ENCODE measurements at regions not wholly inside any gene's neighbourhood (a gene's known extent, or its start where the extent isn't known, plus 50 kb on each side); places are given as distances from the start of the nearest gene placed in this dataset.

DNA sequence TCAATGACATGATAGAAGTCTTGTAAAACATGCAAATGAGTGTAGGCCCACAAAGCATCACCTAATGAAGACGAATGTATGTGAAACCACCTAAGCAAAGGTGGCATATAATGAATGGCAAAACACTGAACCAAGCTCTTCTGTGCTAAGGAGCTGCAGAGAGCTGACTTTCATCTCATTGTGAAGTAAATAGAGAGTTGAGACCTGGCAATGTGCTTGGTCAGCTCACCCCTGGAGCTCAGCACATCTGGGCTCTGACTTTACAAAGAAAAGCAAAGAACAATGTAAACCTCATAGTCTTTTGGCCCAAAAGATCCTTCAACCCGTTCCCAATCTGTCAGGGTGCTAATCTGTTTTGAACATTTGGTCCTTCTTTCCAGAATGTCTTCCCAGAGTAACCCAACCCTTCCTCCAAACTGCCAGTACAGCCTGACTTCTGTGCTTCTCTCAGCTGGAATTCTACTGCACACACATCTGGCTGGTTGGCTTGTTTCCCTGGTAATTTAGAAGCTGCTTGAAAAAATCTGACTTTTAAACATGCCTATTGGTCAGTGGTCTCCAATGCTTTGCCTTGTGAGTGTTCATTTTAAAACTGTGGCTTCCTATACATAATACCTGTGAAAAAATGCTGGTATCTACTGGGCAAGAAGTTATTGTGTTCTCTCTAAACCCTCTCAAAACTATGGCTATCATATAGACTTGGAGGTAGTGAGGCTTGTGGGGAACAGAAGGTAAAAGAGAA lies 101.7 kb downstream of the CD200R1L start:
- no peak overlapping the region for H3K4me3 ChIP-seq
- H3K27me3 ChIP-seq (ENCODE audit: low read depth) = no peaks in the 10 kb centered on the region
- in situ Hi-C loops (cut with MboI; ENCODE audit: low sequenced_read_pairs) = no loop called here
- no peaks in the 10 kb centered on the region for H3K36me3 ChIP-seq (replicated peaks)
- H3K4me1 ChIP-seq = no peaks in the 10 kb centered on the region
- H3K9me3 ChIP-seq = no peaks in the 10 kb centered on the region
- DNase-seq (ENCODE audit: low spot score in 2 of 2) = no peak

DNA sequence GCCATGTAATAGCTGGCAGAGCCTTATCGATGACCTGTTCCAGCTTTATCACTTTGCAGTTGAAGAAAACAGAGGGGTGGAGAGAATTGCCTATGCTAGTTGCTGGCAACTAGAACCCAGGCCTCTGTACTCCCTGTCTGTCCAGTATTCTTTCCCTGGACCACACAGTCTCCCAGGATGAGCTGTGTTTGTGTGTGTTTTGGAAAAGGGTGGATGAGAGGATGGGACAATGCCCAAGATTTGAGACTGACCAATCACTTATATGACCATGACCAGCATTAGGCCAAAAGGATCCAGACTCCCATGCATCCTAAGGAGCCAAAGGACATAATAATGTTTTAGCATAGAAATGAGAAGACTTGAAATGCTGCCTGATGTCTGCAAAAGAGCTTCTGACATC lies 102.6 kb downstream of the CD200R1L start:
- H3K4me1 ChIP-seq = no peaks in the 10 kb centered on the region
- no peaks in the 10 kb centered on the region for H3K9me3 ChIP-seq
- no peak for DNase-seq (ENCODE audit: low spot score in 2 of 2)
- no peak overlapping the region for H3K4me3 ChIP-seq
- H3K27me3 ChIP-seq (ENCODE audit: low read depth) = no peaks in the 10 kb centered on the region
- in situ Hi-C loops (cut with MboI; ENCODE audit: low sequenced_read_pairs) = no loop called here
- H3K36me3 ChIP-seq (replicated peaks) = no peaks in the 10 kb centered on the region

DNA sequence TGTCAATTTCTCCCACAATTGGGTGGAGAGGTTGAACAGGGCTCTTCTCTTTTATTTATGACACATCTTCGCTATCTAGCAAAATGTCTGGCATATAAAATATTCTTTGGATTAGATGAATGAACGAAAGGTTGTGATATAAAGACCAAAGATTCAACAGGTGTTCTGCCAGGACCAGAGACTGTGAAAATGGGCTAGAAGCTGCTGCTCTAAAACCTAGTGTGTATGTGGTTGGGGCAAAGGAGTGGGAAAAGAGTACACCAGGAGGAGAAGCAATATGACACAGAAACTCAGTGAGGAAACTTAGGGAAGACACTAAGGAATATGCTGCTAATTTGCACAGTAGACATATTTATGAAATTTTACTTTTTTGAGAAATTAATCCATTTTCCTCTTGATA lies 102.0 kb upstream of the CCDC80 start:
- Histone ChIP-seq H3K4me3 (no peak overlapping the region), H3K36me3 (replicated peaks) (no peaks in the 10 kb centered on the region), H3K9me3 (no peaks in the 10 kb centered on the region), H3K4me1 (no peaks in the 10 kb centered on the region), H3K27me3 (ENCODE audit: low read depth) (no peaks in the 10 kb centered on the region)
- in situ Hi-C loops (cut with MboI; ENCODE audit: low sequenced_read_pairs) = no loop called here
- no peak for DNase-seq (ENCODE audit: low spot score in 2 of 2)

DNA sequence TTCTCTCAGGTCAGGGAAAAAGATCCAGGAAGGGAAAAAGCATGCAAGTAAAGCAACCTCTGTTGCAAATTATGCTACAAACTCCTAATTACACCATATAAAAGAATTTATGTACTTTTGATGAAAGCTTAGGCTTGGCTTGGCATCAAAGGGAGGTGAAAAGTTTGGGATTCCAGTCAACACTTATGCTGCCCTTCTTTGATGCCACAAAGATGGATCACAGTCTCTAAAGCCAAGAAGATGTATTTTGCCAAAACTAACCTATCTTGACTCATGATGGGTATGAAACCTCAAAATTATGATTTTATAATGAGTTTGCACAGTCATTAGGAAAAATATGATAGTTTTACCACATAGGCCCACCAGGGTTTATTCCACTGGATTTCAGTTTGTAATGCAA lies 101.0 kb upstream of the CCDC80 start:
- in situ Hi-C loops (cut with MboI; ENCODE audit: low sequenced_read_pairs) = no loop called here
- Histone ChIP-seq H3K27me3 (ENCODE audit: low read depth) (no peaks in the 10 kb centered on the region), H3K36me3 (replicated peaks) (no peaks in the 10 kb centered on the region), H3K4me1 (no peaks in the 10 kb centered on the region), H3K9me3 (no peaks in the 10 kb centered on the region), H3K4me3 (no peak overlapping the region)
- no peak for DNase-seq (ENCODE audit: low spot score in 2 of 2)

DNA sequence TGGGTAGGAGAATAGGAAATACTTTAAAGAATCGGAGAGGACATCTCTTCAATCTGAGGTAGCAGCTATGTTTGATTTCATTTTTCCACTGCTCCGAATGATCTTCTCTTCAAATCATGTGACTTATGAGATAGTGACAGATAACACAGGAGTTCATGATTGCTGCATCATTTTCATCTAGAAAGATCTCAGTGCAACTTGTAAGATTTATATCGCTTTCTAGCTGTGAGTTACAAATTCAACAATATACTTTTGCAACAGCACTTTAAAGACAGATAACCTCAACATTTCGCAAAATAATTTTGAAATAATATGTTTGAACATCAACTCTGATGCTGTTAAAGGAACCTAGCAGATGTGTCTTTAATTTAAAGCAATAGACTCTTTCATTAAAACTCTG lies 99.9 kb upstream of the CCDC80 start:
- H3K36me3 ChIP-seq (replicated peaks) = no peaks in the 10 kb centered on the region
- no peaks in the 10 kb centered on the region; the same call in 1 of the 2 replicates for H3K4me1 ChIP-seq
- no peak for DNase-seq (ENCODE audit: low spot score in 2 of 2)
- H3K9me3 ChIP-seq = no peaks in the 10 kb centered on the region
- in situ Hi-C loops (cut with MboI; ENCODE audit: low sequenced_read_pairs) = no loop called here
- H3K4me3 ChIP-seq = no peak overlapping the region
- H3K27me3 ChIP-seq (ENCODE audit: low read depth) = no peaks in the 10 kb centered on the region

DNA sequence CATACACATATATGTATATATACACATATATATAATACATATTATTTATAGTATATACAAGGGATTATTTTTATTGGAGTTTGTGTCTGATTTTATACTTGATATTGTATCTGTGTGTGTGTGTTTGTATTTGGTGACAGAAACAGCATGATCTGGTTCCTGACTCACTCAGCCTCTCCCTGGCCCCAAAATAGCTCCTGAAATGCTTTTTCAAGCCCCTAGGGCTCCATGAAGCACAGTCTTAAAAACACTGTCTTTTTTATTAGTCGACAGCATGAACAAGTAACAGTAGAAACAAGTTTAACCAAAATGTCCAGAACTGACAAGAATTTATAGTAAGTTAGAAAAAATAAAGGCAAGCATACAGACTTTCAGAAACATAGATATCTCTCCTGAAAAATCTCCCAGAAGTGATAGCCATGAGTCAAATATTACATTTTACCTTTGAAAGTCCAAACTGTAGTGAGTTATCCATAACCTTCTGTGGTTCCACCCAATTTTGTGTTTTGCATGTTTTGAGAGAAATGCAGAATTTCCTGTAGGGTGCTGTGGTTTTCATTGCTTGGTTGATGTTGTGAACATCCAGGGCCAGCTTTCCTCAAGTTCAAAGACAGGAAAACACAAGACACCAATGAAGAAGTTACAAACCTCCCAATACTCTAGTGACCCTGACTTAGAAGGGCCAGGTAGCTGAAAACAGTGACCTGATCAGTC lies 98.5 kb upstream of the CCDC80 start:
- Histone ChIP-seq H3K4me1 (no peaks in the 10 kb centered on the region; the same call in 1 of the 2 replicates), H3K4me3 (no peak overlapping the region), H3K27me3 (ENCODE audit: low read depth) (no peaks in the 10 kb centered on the region), H3K9me3 (no peaks in the 10 kb centered on the region), H3K36me3 (replicated peaks) (no peaks in the 10 kb centered on the region)
- in situ Hi-C loops (cut with MboI; ENCODE audit: low sequenced_read_pairs) = loop anchor here (10.0 kb wide), 1 partner anchor 245 kb away; no protein-coding TSS in a partner anchor
- DNase-seq (ENCODE audit: low spot score in 2 of 2) = no peak

DNA sequence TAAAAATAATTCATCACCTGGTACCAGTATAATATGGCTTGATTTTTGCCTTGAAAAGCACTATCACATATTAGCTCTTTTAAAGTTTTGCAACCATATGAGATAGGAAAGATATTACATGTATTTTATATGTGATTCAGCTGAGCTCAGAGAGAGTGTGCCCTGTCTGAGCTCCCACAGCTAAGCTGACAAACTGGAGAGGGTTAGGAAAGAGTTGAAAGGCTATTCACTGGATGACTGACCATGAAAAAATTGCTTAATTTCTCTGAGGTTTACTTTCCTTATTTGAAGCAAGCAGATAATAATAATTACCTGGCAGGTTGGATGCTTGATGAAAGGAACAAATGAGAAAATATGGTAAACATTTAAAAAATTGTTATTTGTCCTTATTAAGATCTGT lies 97.4 kb upstream of the CCDC80 start:
- H3K36me3 ChIP-seq (replicated peaks) = no peaks in the 10 kb centered on the region
- in situ Hi-C loops (cut with MboI; ENCODE audit: low sequenced_read_pairs) = loop anchor here (10.0 kb wide), 1 partner anchor 246 kb away; no protein-coding TSS in a partner anchor
- no peaks in the 10 kb centered on the region for H3K9me3 ChIP-seq

DNA sequence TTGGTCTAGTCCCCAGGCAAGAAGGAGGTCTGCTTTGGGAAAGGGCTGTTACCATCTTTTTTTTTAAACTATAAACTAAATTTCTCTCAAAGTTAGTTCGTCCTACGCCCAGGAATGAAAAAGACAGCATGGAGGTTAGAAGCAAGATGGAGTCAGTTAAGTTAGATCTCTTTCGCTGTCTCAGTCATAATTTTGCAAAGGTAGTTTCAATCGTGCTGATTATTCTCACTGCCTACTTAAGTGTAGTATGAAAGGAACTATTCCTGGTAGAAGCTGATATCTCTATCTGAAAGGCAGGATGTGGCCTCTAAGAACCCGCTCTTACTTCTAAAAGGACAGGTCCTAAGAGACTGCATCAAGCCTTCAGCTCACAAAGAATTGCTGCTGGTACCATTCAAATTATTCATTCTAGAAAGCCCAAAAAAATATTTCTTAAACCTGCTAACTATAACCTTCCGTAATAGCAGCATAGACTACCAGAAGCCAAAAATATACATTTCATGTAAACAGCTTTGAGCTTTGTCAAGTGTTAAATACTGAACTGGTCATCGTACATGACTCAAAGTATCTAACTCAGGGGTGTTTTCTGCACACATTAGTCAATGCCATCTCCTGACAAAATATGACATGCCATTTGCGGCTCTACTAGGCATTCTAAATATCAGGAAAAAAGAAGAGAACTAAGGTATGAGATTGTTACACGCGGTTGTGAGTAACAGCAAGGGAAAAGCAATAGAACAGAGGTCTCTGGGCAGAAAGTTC lies 96.0 kb upstream of the CCDC80 start:
- in situ Hi-C loops (cut with MboI; ENCODE audit: low sequenced_read_pairs) = loop anchor here (10.0 kb wide), 1 partner anchor 248 kb away; no protein-coding TSS in a partner anchor
- DNase-seq (ENCODE audit: low spot score in 2 of 2) = no peak
- H3K4me1 ChIP-seq = no peaks in the 10 kb centered on the region; the same call in 1 of the 2 replicates

More for the DNA sequence above, 97.4 kb upstream of the CCDC80 start:
- H3K4me1 ChIP-seq = no peaks in the 10 kb centered on the region; the same call in 1 of the 2 replicates
- H3K27me3 ChIP-seq (ENCODE audit: low read depth) = no peaks in the 10 kb centered on the region
- H3K4me3 ChIP-seq = no peak overlapping the region
- no peak for DNase-seq (ENCODE audit: low spot score in 2 of 2)

DNA sequence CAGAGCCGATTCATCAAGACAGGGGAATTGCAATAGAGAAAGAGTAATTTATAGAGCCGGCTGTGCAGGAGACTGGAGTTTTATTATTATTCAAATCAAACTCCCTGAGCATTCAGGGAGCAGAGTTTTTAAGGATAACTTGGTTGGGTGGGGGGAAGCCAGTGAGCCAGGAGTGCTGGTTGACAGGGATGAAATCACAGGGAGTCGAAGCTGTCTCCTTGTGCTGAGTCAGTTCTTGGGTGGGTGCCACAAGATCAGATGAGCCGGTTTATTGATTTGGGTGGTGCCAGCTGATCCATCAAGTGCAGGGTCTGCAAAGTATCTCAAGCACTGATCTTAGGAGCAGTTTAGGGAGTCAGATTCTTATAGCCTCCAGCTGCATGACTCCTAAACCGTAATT lies 95.4 kb upstream of the CCDC80 start:
- H3K4me1 ChIP-seq = no peaks in the 10 kb centered on the region; the same call in 1 of the 2 replicates
- no peak overlapping the region for H3K4me3 ChIP-seq
- in situ Hi-C loops (cut with MboI; ENCODE audit: low sequenced_read_pairs) = loop anchor here (10.0 kb wide), 1 partner anchor 248 kb away; no protein-coding TSS in a partner anchor

More for the DNA sequence above, 96.0 kb upstream of the CCDC80 start:
- Histone ChIP-seq H3K36me3 (replicated peaks) (no peaks in the 10 kb centered on the region), H3K27me3 (ENCODE audit: low read depth) (no peaks in the 10 kb centered on the region), H3K4me3 (no peak overlapping the region), H3K9me3 (no peaks in the 10 kb centered on the region)

DNA sequence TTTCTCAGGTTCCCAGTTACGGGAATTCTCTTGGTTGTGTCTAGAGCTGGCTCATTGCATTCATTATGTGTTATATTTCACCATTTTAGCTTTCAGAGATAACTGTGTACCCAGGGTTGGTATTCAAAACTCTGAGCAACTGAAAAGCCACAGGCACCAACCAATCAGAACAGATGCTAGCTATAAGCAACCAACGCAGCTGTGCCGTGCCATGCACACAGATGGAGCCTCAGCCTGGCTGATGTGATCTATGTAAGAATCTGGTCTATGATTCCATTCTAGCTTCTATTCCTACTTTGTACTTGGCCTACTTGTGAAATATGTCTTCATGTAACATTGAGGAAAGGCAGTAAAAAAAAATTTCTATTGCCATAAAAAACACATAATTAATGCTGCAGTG lies 95.0 kb upstream of the CCDC80 start:
- in situ Hi-C loops (cut with MboI; ENCODE audit: low sequenced_read_pairs) = loop anchor here (10.0 kb wide), 1 partner anchor 249 kb away; no protein-coding TSS in a partner anchor
- DNase-seq (ENCODE audit: low spot score in 2 of 2) = no peak

More for the DNA sequence above, 95.4 kb upstream of the CCDC80 start:
- no peaks in the 10 kb centered on the region for H3K27me3 ChIP-seq (ENCODE audit: low read depth)
- H3K9me3 ChIP-seq = no peaks in the 10 kb centered on the region
- no peak for DNase-seq (ENCODE audit: low spot score in 2 of 2)
- H3K36me3 ChIP-seq (replicated peaks) = no peaks in the 10 kb centered on the region

DNA sequence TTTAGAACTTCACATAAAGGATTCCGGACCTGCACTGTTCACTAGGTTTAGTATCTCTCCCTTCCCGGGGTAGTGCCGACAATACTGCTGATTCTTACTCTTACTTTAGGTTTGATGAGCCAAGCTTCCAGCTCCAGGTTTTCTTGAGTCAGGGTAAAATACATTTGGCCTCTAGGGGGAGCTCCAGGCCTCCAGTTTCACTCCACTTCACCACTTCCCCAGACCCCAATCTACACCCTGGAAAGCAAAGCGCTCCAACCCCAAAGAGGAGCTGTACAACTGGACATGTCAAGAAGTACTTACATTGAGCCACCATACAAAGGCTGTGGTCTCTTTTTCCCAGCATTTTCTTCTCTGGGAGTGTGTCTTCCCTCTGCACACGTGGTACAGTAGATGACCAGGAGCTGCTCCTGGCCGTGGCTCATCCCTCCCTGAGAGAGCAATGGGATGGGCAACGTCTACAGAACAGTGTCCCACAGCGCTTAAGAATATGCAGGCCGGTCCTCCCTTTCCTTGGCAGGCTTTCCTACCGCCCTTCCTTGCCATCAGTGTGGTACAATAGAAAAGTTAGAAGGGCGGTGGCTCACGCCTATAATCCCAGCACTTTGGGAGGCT lies 93.9 kb upstream of the CCDC80 start:
- Histone ChIP-seq H3K4me1 (no peaks in the 10 kb centered on the region; the same call in 1 of the 2 replicates), H3K4me3 (no peak overlapping the region), H3K9me3 (no peaks in the 10 kb centered on the region), H3K27me3 (ENCODE audit: low read depth) (no peaks in the 10 kb centered on the region), H3K36me3 (replicated peaks) (no peaks in the 10 kb centered on the region)
- peak; percentile 68 to 84 for DNase-seq (ENCODE audit: low spot score in 2 of 2)
- in situ Hi-C loops (cut with MboI; ENCODE audit: low sequenced_read_pairs) = loop anchor here (10.0 kb wide), 1 partner anchor 250 kb away; no protein-coding TSS in a partner anchor

More for the DNA sequence above, 95.0 kb upstream of the CCDC80 start:
- no peaks in the 10 kb centered on the region; the same call in 1 of the 2 replicates for H3K4me1 ChIP-seq
- no peaks in the 10 kb centered on the region for H3K27me3 ChIP-seq (ENCODE audit: low read depth)
- H3K36me3 ChIP-seq (replicated peaks) = no peaks in the 10 kb centered on the region
- H3K4me3 ChIP-seq = no peak overlapping the region
- no peaks in the 10 kb centered on the region for H3K9me3 ChIP-seq

DNA sequence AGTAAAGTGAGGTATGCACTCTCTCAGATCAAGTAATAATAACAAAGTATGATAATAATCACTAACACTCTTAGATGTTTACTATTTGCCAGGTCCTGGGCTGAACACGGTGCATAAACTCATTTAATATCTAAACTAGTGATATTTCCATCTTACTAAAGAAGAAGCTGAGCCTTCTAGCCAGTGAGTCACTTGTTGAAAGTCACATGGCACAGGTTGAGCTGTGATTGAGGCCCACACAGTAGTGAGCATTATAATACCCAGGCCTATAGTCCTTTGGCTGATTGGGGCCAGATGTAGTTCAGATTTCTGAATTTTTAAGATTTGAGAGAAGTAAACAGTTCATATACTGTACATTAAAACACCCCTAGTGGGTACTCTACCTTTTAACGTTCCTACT lies 93.2 kb upstream of the CCDC80 start:
- no peaks in the 10 kb centered on the region for H3K27me3 ChIP-seq (ENCODE audit: low read depth)
- H3K4me3 ChIP-seq = no peak overlapping the region
- no peak for DNase-seq (ENCODE audit: low spot score in 2 of 2)
- no peaks in the 10 kb centered on the region for H3K36me3 ChIP-seq (replicated peaks)
- H3K4me1 ChIP-seq = no peaks in the 10 kb centered on the region; the same call in 1 of the 2 replicates
- in situ Hi-C loops (cut with MboI; ENCODE audit: low sequenced_read_pairs) = loop anchor here (10.0 kb wide), 1 partner anchor 251 kb away; no protein-coding TSS in a partner anchor
- H3K9me3 ChIP-seq = no peaks in the 10 kb centered on the region

DNA sequence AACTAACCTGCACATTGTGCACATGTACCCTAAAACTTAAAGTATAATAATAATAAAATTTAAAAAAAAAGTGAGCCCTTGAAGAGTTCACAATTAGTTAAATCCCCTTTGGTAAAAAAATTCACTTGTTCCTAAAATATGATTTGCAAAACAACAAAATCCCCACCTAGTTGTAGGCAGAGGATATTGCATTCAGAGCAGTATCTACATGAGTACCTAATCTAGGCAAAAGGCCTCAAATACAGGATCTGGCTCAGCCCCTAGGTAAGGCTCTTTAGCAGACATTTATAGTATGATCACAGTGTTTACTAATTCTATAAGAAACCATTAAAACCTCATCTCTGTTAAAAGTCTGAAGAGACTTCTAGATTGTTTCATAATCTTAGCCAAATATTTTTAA lies 89.3 kb upstream of the CCDC80 start:
- in situ Hi-C loops (cut with MboI; ENCODE audit: low sequenced_read_pairs) = loop anchor here (10.0 kb wide), 1 partner anchor 255 kb away; no protein-coding TSS in a partner anchor
- Histone ChIP-seq H3K36me3 (replicated peaks) (no peaks in the 10 kb centered on the region), H3K9me3 (no peaks in the 10 kb centered on the region), H3K27me3 (ENCODE audit: low read depth) (no peaks in the 10 kb centered on the region), H3K4me3 (no peak overlapping the region), H3K4me1 (no peaks in the 10 kb centered on the region)
- DNase-seq (ENCODE audit: low spot score in 2 of 2) = no peak
